H1 (cell line): ENCODE measurements at regions not wholly inside any gene's neighbourhood (a gene's known extent, or its start where the extent isn't known, plus 50 kb on each side); places are given as distances from the start of the nearest gene placed in this dataset.

ENCODE experiments used
- CTCF ChIA-PET: fragments of 300-600 bp; sonication (Branson Sonifier 250); formaldehyde crosslinking; loops from one replicate; lab custom pipeline; 2021; ENCODE audit not compliant: partially characterized antibody; lab: Charles Lee
- POLR2A ChIA-PET: fragments of 300-600 bp; sonication (Branson Sonifier 250); formaldehyde crosslinking; loops from one replicate; lab custom pipeline; 2021; ENCODE audit warnings: inconsistent platforms; ENCODE audit not compliant: partially characterized antibody; lab: Charles Lee
- DNase-seq, 2 experiments: peaks; one replicate each; pipeline versions ENCODE4 v3.0.0 to v3.0.0-alpha.2; 2010 to 2022; ENCODE audit warnings: low spot score in 2 of 2, low read depth in 1 of 2, mixed read lengths in 1 of 2
- FAIRE-seq: peaks from 2 replicates; lab custom pipeline; 2011; peaks lifted over from hg19 to GRCh38; lab: Jason Lieb, UNC
- H2AFZ ChIP-seq: 2 replicates; pipeline ENCODE4 v1.8.1; 2012; ENCODE audit warnings: low read length, inconsistent platforms
- H2AK5ac ChIP-seq: 2 replicates; pipeline ENCODE4 v1.6.1; 2013; ENCODE audit warnings: low read depth, low read length
- H2BK120ac ChIP-seq: replicated peaks from 2 replicates; pipeline ENCODE3; 2013; ENCODE audit warnings: low read depth, low read length, inconsistent platforms
- H2BK12ac ChIP-seq: 2 replicates; pipeline ENCODE4 v1.6.1; 2013; ENCODE audit warnings: low read depth, low read length
- H2BK15ac ChIP-seq: 2 replicates; pipeline ENCODE4 v1.6.1; 2013; ENCODE audit warnings: low read length
- H2BK20ac ChIP-seq: 2 replicates; pipeline ENCODE4 v1.6.1; 2013; ENCODE audit warnings: low read length
- H2BK5ac ChIP-seq: 2 replicates; pipeline ENCODE4 v1.6.1; 2013; ENCODE audit warnings: low read depth, low read length
- H3K14ac ChIP-seq: 2 replicates; pipeline ENCODE4 v1.6.1; 2013; ENCODE audit warnings: inconsistent platforms; ENCODE audit not compliant: insufficient read length
- H3K18ac ChIP-seq: 2 replicates; pipeline ENCODE4 v1.6.1; 2013; ENCODE audit warnings: low read length; ENCODE audit errors: extremely low read depth
- H3K23ac ChIP-seq: 2 replicates; pipeline ENCODE4 v1.6.1; 2013; ENCODE audit warnings: inconsistent platforms; ENCODE audit not compliant: insufficient read length
- H3K23me2 ChIP-seq: 2 replicates; pipeline ENCODE4 v1.6.1; 2013; ENCODE audit warnings: low read depth, low read length
- H3K27ac ChIP-seq: 2 replicates; pipeline ENCODE4 v1.6.1; 2011; ENCODE audit warnings: low read depth, low read length, inconsistent platforms
- H3K27me3 ChIP-seq, 4 experiments: replicated peaks in 1 of 4; 1 replicate in 1 of 4; 2 replicates in 3 of 4; pipeline versions ENCODE4 v1.6.1 to v1.8.1; 2011 to 2013; ENCODE audit warnings: low read length in 3 of 4, mild to moderate bottlenecking in 3 of 4, inconsistent platforms in 2 of 4, mixed read lengths in 2 of 4, moderate library complexity in 1 of 4; ENCODE audit not compliant: control insufficient read depth in 3 of 4, insufficient read depth in 3 of 4; ENCODE audit errors: extremely low read depth in 1 of 4
- H3K36me3 ChIP-seq, 4 experiments: 2 replicates each; pipeline versions ENCODE4 v1.6.1 to v1.8.1; 2011 to 2013; ENCODE audit warnings: mild to moderate bottlenecking in 4 of 4, low read length in 3 of 4, moderate library complexity in 2 of 4, control low read depth in 1 of 4, inconsistent platforms in 1 of 4; ENCODE audit not compliant: insufficient read depth in 4 of 4, control insufficient read depth in 2 of 4
- H3K4ac ChIP-seq: replicated peaks from 2 replicates; pipeline ENCODE3; 2013; ENCODE audit warnings: low read length, low read depth, mixed read lengths, inconsistent platforms; ENCODE audit not compliant: insufficient read length
- H3K4me1 ChIP-seq, 4 experiments: replicated peaks in 1 of 4; 1 replicate in 1 of 4; 2 replicates in 3 of 4; pipeline versions ENCODE4 v1.6.1 to v1.8.1; 2011 to 2013; ENCODE audit warnings: low read length in 3 of 4, inconsistent platforms in 2 of 4, mixed read lengths in 1 of 4; ENCODE audit not compliant: insufficient read depth in 4 of 4, control insufficient read depth in 3 of 4
- H3K4me2 ChIP-seq, 2 experiments: 2 replicates each; pipeline versions ENCODE4 v1.6.1 to v1.8.1; 2011 to 2013; ENCODE audit warnings: low read depth in 2 of 2, low read length in 2 of 2, control low read depth in 1 of 2, inconsistent platforms in 1 of 2, mild to moderate bottlenecking in 1 of 2; ENCODE audit not compliant: insufficient read depth in 1 of 2
- H3K4me3 ChIP-seq, 4 experiments: fragments of 200-600, 300-600 bp in 1 of 4; sonication (generic), shearing (Covaris generic), sonication (Bioruptor Twin) in 1 of 4; 2 replicates each; pipeline versions ENCODE4 v1.5.1 to v1.8.1; 2011 to 2016; ENCODE audit warnings: low read length in 4 of 4, low read depth in 3 of 4, control low read depth in 2 of 4, inconsistent platforms in 2 of 4, mild to moderate bottlenecking in 2 of 4, mixed read lengths in 1 of 4, moderate library complexity in 1 of 4; ENCODE audit not compliant: insufficient read depth in 2 of 4; ENCODE audit errors: extremely low read depth in 1 of 4
- H3K56ac ChIP-seq: replicated peaks from 2 replicates; pipeline ENCODE3; 2013; ENCODE audit warnings: low read depth, mild to moderate bottlenecking, mixed read lengths, low read length, inconsistent platforms; ENCODE audit not compliant: insufficient read length
- H3K79me1 ChIP-seq: 2 replicates; pipeline ENCODE4 v1.6.1; 2013; ENCODE audit warnings: low read depth, low read length, control low read depth
- H3K79me2 ChIP-seq, 2 experiments: 2 replicates each; pipeline versions ENCODE4 v1.6.1 to v1.8.1; 2012 to 2013; ENCODE audit warnings: low read length in 2 of 2, mild to moderate bottlenecking in 2 of 2, inconsistent platforms in 1 of 2; ENCODE audit not compliant: insufficient read depth in 2 of 2, control insufficient read depth in 1 of 2
- H3K9ac ChIP-seq, 4 experiments: replicated peaks in 1 of 4; 1 replicate in 1 of 4; 2 replicates in 3 of 4; pipeline versions ENCODE4 v1.6.1 to v1.8.1; 2011 to 2013; ENCODE audit warnings: low read depth in 3 of 4, low read length in 3 of 4, control low read depth in 2 of 4, mild to moderate bottlenecking in 2 of 4, moderate library complexity in 2 of 4, inconsistent platforms in 1 of 4; ENCODE audit errors: extremely low read depth in 1 of 4
- H3K9me3 ChIP-seq, 2 experiments: 2 replicates each; pipeline versions ENCODE4 v1.6.1 to v1.8.1; 2012 to 2013; ENCODE audit warnings: mild to moderate bottlenecking in 2 of 2, moderate library complexity in 2 of 2, control low read depth in 1 of 2, inconsistent platforms in 1 of 2, low read depth in 1 of 2, low read length in 1 of 2, mixed read lengths in 1 of 2; ENCODE audit not compliant: insufficient read depth in 2 of 2
- H4K20me1 ChIP-seq, 2 experiments: replicated peaks in 1 of 2; 2 replicates each; pipeline versions ENCODE3 to v1.8.1; 2011 to 2013; ENCODE audit warnings: inconsistent platforms in 2 of 2, low read length in 2 of 2, mild to moderate bottlenecking in 1 of 2; ENCODE audit not compliant: insufficient read depth in 2 of 2, control insufficient read depth in 1 of 2
- H4K5ac ChIP-seq: 2 replicates; pipeline ENCODE4 v1.6.1; 2013; ENCODE audit warnings: low read length, low read depth, mixed read lengths, inconsistent platforms; ENCODE audit not compliant: insufficient read length
- H4K8ac ChIP-seq: 2 replicates; pipeline ENCODE4 v1.8.0; 2013; ENCODE audit warnings: mild to moderate bottlenecking, moderate library complexity, low read length, inconsistent platforms; ENCODE audit not compliant: insufficient read depth; ENCODE audit errors: extremely low read depth
- H4K91ac ChIP-seq: replicated peaks from 2 replicates; pipeline ENCODE3; 2013; ENCODE audit warnings: low read length, mixed read lengths, inconsistent platforms; ENCODE audit not compliant: insufficient read length
- EP300 ChIP-seq, 2 experiments: IDR thresholded peaks; 1 replicate in 1 of 2; 2 replicates in 1 of 2; pipeline ENCODE4 v1.6.1; 2011 to 2012; ENCODE audit warnings: low read depth in 2 of 2, low read length in 2 of 2, mild to moderate bottlenecking in 2 of 2, borderline replicate concordance in 1 of 2, inconsistent platforms in 1 of 2, moderate library complexity in 1 of 2
- KDM1A ChIP-seq: fragments of 200-600, 300-600 bp; sonication (generic); IDR thresholded peaks from 2 replicates; pipeline ENCODE4 v1.7.1; 2016; ENCODE audit warnings: mild to moderate bottlenecking, low read length, borderline replicate concordance
- SP1 ChIP-seq: IDR thresholded peaks from 2 replicates; pipeline ENCODE4 v1.6.1; 2011; ENCODE audit warnings: low read depth, low read length
- YY1 ChIP-seq: IDR thresholded peaks from 2 replicates; pipeline ENCODE4 v1.6.1; 2011; ENCODE audit warnings: low read depth, mild to moderate bottlenecking, low read length
- WGBS, 2 experiments: shearing (Covaris generic) in 1 of 2; methylation state at CpG; one replicate each; pipeline versions ENCODE4 v1.1.6 to v1.1.7; 2013 to 2015; ENCODE audit warnings: low lambda C conversion rate in 2 of 2, mixed read lengths in 2 of 2, inconsistent platforms in 1 of 2, low coverage in 1 of 2, missing lambda C conversion rate in 1 of 2; ENCODE audit not compliant: insufficient replicate concordance in 2 of 2, insufficient coverage in 1 of 2, insufficient read length in 1 of 2; ENCODE audit errors: extremely low coverage in 1 of 2, missing lambda C conversion rate in 1 of 2; 5-methylcytosine and 5-hydroxymethylcytosine counted together

DNA sequence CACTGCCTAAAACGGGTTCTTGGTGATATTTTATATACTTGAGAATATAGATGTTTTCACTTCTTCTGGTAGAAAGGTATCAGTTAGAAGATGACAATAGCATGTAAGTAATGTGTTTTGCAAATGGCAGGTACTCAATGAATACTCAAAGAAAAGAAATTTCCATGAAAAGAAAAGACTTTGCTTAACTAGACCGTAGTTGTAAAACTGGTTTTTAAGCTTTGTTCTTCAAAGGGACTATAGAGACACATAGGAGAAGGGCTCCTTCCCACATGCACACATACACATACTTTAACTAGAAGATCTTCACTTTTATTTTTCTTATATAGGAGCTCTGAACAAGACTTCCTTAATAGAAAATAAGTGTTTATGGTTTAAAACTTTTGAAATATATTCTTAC lies 215.3 kb upstream of the RND3 start:
- H3K23ac ChIP-seq, result no peak overlapping the region
- H3K79me1 ChIP-seq, result no peaks in the 10 kb centered on the region; the same call in 1 of the 2 replicates
- no peak for TF ChIP-seq YY1
- peak; percentile 40; the same call in 1 of the 2 replicates for TF ChIP-seq SP1
- no peak for TF ChIP-seq EP300 (IDR thresholded peaks at IDR 0.05; ENCODE audit: borderline replicate concordance in 1 of 2, low read depth in 2 of 2, low read length in 2 of 2)
- no peak for TF ChIP-seq KDM1A
- no peak overlapping the region for H2AFZ ChIP-seq
- no peak overlapping the region for H2BK20ac ChIP-seq
- H3K56ac ChIP-seq, result no peak overlapping the region
- H3K36me3 ChIP-seq, result no peaks in the 10 kb centered on the region
- H3K4me1 ChIP-seq, result peaks cover 0 to 3% (median 0%) of the 10 kb centered on the region in 4 experiments; a peak in 1 of 7 replicates
- H3K79me2 ChIP-seq, result no peaks in the 10 kb centered on the region
- H3K14ac ChIP-seq, result no peak overlapping the region
- no peaks in the 10 kb centered on the region for H4K20me1 ChIP-seq
- H4K5ac ChIP-seq, result peak overlapping the region; percentile 68
- 78% methylated on average over 2 of the region's 2 CpGs; no CpG with 5 or more reads in 1 of the 2 experiments for WGBS, 2 experiments
- H3K4me2 ChIP-seq, result no peak overlapping the region; a peak in 1 of 4 replicates
- no peak overlapping the region for H3K9ac ChIP-seq
- no peak overlapping the region for H2BK5ac ChIP-seq
- H3K23me2 ChIP-seq, result no peaks in the 10 kb centered on the region
- peaks cover under 1% of the 10 kb centered on the region in 2 experiments; a peak in 1 of 4 replicates for H3K9me3 ChIP-seq
- no peak for FAIRE-seq
- POLR2A ChIA-PET, result no interaction called here
- no peaks in the 10 kb centered on the region for H3K27me3 ChIP-seq
- H4K8ac ChIP-seq, result no peak overlapping the region
- DNase-seq, result no peak
- CTCF ChIA-PET, result no interaction called here
- no peak overlapping the region for H2AK5ac ChIP-seq
- no peak overlapping the region for H3K4me3 ChIP-seq
- no peak overlapping the region for H3K27ac ChIP-seq
- no peak overlapping the region for H3K4ac ChIP-seq
- no peak overlapping the region for H2BK15ac ChIP-seq
- no peak overlapping the region for H3K18ac ChIP-seq
- H2BK12ac ChIP-seq, result no peak overlapping the region
- no peak overlapping the region for H2BK120ac ChIP-seq
- no peak overlapping the region for H4K91ac ChIP-seq
